Stomach (tissue), 8 donors: ENCODE measurements at regions not wholly inside any gene's neighbourhood (a gene's known extent, or its start where the extent isn't known, plus 50 kb on each side); places are given as distances from the start of the nearest gene placed in this dataset.

Experiments
- DNase-seq, 2 donors: peaks; one replicate each; pipeline versions ENCODE4 v3.0.0 to v3.0.0-alpha.2; 2013 to 2019
- H3K27ac ChIP-seq, 5 donors: fragments of 200-600 bp in 4 of 5; sonication (generic) in 4 of 5; one replicate each; pipeline ENCODE4 v1.5.1; 2013 to 2019; ENCODE audit warnings: mild to moderate bottlenecking in 1 of 5, moderate library complexity in 1 of 5
- H3K27me3 ChIP-seq, 3 donors: fragments of 200-600 bp; sonication (generic); one replicate each; pipeline ENCODE4 v1.5.1; 2017 to 2019; ENCODE audit warnings: mixed run types in 1 of 3
- H3K36me3 ChIP-seq, 4 donors: fragments of 200-600 bp; sonication (generic); 1 replicate in 3 of 4; 2 replicates in 1 of 4; pipeline ENCODE4 v1.5.1; 2016 to 2019
- H3K4me1 ChIP-seq, 4 donors: fragments of 200-600 bp; sonication (generic); one replicate each; pipeline ENCODE4 v1.5.1; 2016 to 2019
- H3K4me3 ChIP-seq, 4 donors: fragments of 200-600 bp; sonication (generic) in 3 of 4; one replicate each; pipeline ENCODE4 v1.5.1; 2016 to 2019; ENCODE audit warnings: mild to moderate bottlenecking in 1 of 4
- H3K9me3 ChIP-seq, 4 donors: fragments of 200-600 bp; sonication (generic); one replicate each; pipeline ENCODE4 v1.5.1; 2016 to 2019
- EP300 ChIP-seq: sonication (generic); formaldehyde crosslinking; IDR thresholded peaks from one replicate; pipeline ENCODE4 v1.6.1; 2017; ENCODE audit warnings: antibody characterized with exemption
- POLR2A ChIP-seq, 4 donors: fragments of 450-650 bp; IDR thresholded peaks; one replicate each; pipeline ENCODE4 v1.6.1; 2016; ENCODE audit warnings: antibody characterized with exemption in 4 of 4, control low read depth in 2 of 4, mild to moderate bottlenecking in 1 of 4, moderate library complexity in 1 of 4
- POLR2AphosphoS5 ChIP-seq, 3 donors: sonication (generic); formaldehyde crosslinking; IDR thresholded peaks; one replicate each; pipeline ENCODE4 v1.6.1; 2016; ENCODE audit warnings: antibody characterized with exemption in 3 of 3
- WGBS, 5 donors: extraction: QIAGEN DNeasy Blood & Tissue Kit in 3 of 5; methylation state at CpG; one replicate each; pipeline versions ENCODE4 v1.1.5 to v1.1.7; 2013 to 2018; 5-methylcytosine and 5-hydroxymethylcytosine counted together
- intact Hi-C: fragments of 100-400 bp; cut with DNase I; formaldehyde crosslinking; loops from one replicate; pipeline ENCODE4 v1.15.1; 2023; ENCODE audit warnings: low total_unique reads
- TF ChIP-seq, protein P1 (sequence below), 7 experiments: fragments of 450-650 bp in 4 of 7; fragments of 200-600 bp in 3 of 7; sonication (generic) in 3 of 7; IDR thresholded peaks; one replicate each; pipeline ENCODE4 v1.5.1; 2016 to 2019; ENCODE audit warnings: antibody characterized with exemption in 7 of 7, control low read depth in 2 of 7, mild to moderate bottlenecking in 1 of 7
- donor health status: healthy with polysubstance abuse.
- donor health status: Bipolar disorder and iron deficiency.
- donor health status: healthy.

DNA sequence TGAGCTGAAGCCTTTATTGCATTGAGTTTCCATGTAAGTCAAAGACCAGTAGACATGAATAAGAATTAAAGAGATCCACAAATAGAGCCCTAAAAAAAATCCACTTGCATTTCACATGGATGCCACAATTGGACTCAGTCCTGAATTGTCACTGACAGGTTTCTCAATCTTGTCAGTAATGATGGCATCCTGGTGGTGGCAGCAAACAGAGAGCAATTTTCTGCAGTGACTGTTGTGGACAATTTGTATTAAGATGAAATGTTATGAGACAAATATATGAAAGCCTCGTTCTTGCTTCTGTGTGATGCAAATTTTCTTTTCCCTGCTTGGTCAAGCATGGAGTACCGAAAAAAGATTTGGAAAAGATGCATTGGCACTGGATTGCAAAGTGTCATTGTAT lies 278.9 kb downstream of the SAMD5 start:
- Histone ChIP-seq H3K4me3 (no peak overlapping the region), H3K36me3 (no peaks in the 10 kb centered on the region), H3K4me1 (peaks cover 0 to 4% (median 0%) of the 10 kb centered on the region in 4 donors), H3K27ac (no peak overlapping the region), H3K9me3 (peaks cover 0 to 7% (median 0%) of the 10 kb centered on the region in 4 donors), H3K27me3 (no peaks in the 10 kb centered on the region)
- WGBS, 5 donors = 78 to 90% (median 87%) methylated on average over 2 of the region's 2 CpGs
- no peak for TF ChIP-seq EP300
- no peak for TF ChIP-seq POLR2A (IDR thresholded peaks at IDR 0.05)
- TF ChIP-seq POLR2AphosphoS5 (IDR thresholded peaks at IDR 0.05) = no peak
- TF ChIP-seq, protein P1, sequence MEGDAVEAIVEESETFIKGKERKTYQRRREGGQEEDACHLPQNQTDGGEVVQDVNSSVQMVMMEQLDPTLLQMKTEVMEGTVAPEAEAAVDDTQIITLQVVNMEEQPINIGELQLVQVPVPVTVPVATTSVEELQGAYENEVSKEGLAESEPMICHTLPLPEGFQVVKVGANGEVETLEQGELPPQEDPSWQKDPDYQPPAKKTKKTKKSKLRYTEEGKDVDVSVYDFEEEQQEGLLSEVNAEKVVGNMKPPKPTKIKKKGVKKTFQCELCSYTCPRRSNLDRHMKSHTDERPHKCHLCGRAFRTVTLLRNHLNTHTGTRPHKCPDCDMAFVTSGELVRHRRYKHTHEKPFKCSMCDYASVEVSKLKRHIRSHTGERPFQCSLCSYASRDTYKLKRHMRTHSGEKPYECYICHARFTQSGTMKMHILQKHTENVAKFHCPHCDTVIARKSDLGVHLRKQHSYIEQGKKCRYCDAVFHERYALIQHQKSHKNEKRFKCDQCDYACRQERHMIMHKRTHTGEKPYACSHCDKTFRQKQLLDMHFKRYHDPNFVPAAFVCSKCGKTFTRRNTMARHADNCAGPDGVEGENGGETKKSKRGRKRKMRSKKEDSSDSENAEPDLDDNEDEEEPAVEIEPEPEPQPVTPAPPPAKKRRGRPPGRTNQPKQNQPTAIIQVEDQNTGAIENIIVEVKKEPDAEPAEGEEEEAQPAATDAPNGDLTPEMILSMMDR (IDR thresholded peaks at IDR 0.05) = no peak
- no peak for DNase-seq
- intact Hi-C loops = no loop called here

DNA sequence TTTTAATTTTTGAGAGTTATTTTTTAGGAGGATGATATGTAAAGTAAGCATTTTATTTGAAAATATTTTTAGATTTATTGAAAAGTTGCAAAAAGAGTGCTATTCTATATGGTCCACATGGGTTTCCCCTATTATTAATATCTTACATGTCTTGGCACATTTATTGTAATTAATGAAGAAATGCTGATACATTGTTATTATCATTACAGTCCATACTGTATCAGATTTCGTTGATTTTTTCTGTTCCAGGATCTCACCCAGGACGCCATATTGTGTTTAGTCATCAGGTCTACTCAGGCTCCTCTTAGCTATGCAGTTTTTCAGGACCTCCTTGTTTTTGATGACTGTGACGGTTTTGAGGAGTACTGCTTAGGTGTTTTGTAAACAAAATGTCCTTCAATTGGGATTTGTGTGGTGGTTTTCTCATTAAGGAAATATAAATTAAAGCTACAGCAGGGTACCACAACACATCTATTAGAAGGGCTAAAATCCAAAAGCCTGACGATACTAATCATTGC lies 281.0 kb downstream of the SAMD5 start:
- TF ChIP-seq POLR2A (IDR thresholded peaks at IDR 0.05) = no peak
- TF ChIP-seq EP300 = no peak
- TF ChIP-seq, protein P1 (IDR thresholded peaks at IDR 0.05) = no peak
- TF ChIP-seq POLR2AphosphoS5 (IDR thresholded peaks at IDR 0.05) = no peak
- Histone ChIP-seq H3K4me1 (no peaks in the 10 kb centered on the region), H3K27ac (no peak overlapping the region), H3K36me3 (no peaks in the 10 kb centered on the region), H3K4me3 (no peak overlapping the region), H3K27me3 (no peaks in the 10 kb centered on the region), H3K9me3 (peaks cover 0 to 7% (median 0%) of the 10 kb centered on the region in 4 donors)
- 87 to 97% (median 94%) methylated on average over 4 of the region's 4 CpGs for WGBS, 5 donors
- intact Hi-C loops = no loop called here
- DNase-seq = no peak

DNA sequence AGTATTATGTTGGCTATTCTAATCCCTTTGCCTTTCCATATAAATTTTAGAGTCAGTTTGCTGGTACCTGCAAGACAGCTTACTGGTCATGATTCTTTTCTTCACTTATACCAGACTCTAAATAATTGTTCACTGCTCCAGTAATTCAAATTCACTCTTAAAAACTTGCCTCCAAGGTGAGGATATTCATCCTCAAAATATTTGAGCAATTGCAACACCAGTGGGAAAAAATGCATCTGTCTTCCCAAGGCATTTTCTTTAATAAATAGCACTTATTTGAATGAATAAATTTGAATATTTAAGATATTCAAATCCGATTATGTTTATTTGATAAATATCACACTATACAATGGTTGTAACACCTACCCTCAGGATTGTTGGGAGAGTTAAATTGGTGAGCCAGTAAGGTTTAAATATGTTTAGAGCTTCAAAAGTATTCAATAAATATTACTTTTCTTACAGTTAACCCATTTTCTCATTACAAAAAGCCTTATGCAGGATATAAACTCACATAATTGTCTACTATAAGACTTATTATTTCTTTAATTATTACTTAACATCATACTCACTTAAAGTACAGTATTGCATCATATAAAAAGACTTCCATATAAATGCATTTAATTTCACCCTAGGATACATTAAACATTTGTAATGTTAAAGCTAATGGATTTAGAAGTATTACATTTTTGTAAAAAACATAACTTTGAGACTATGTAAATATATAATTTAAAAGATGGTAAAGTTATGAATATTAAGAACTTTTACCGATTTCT lies 285.6 kb downstream of the SAMD5 start:
- TF ChIP-seq POLR2A (IDR thresholded peaks at IDR 0.05) (no peak), POLR2AphosphoS5 (IDR thresholded peaks at IDR 0.05) (no peak), EP300 (no peak)
- TF ChIP-seq, protein P1 (IDR thresholded peaks at IDR 0.05) = no peak

DNA sequence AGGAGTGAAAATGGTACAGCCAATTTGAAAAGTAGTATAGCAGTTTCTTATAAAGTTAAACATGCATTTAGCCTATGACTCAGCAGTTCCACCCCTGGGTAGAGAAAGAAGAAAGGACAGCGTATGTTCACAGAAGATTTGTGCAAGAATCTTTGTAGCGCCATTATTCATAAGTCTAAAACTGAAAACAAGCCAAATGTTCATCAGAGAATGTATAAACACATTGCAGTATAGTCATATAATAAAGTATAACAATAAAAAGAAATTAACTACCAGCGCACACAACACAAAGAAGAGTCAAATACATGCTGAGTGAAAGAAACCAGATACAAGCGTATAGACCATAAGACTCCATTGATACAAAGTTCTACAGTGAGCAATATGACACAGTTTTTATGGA lies 294.0 kb downstream of the SAMD5 start:
- H3K4me1 ChIP-seq = no peaks in the 10 kb centered on the region
- H3K9me3 ChIP-seq = peaks cover 0 to 13% (median 9%) of the 10 kb centered on the region in 4 donors
- TF ChIP-seq EP300 (no peak), POLR2A (IDR thresholded peaks at IDR 0.05) (no peak), POLR2AphosphoS5 (IDR thresholded peaks at IDR 0.05) (no peak)
- TF ChIP-seq, protein P1 (IDR thresholded peaks at IDR 0.05) = no peak
- H3K27ac ChIP-seq = no peak overlapping the region
- intact Hi-C loops = no loop called here
- H3K36me3 ChIP-seq = no peaks in the 10 kb centered on the region
- no peaks in the 10 kb centered on the region for H3K27me3 ChIP-seq
- H3K4me3 ChIP-seq = no peak overlapping the region
- peak in 1 of 2 donors; percentile 41 for DNase-seq
- WGBS, 5 donors = 88 to 96% (median 92%) methylated on average over 4 of the region's 4 CpGs

More for the DNA sequence above, 285.6 kb downstream of the SAMD5 start:
- Histone ChIP-seq H3K4me3 (no peak overlapping the region), H3K27me3 (no peaks in the 10 kb centered on the region), H3K27ac (no peak overlapping the region), H3K36me3 (no peaks in the 10 kb centered on the region), H3K4me1 (no peaks in the 10 kb centered on the region), H3K9me3 (peaks cover 0 to 7% (median 0%) of the 10 kb centered on the region in 4 donors)
- WGBS, 5 donors = 92 to 97% (median 93%) methylated on average over 2 of the region's 2 CpGs
- no peak for DNase-seq
- intact Hi-C loops = no loop called here
